Panc1 (cell line): ENCODE measurements at regions not wholly inside any gene's neighbourhood (a gene's known extent, or its start where the extent isn't known, plus 50 kb on each side); places are given as distances from the start of the nearest gene placed in this dataset.

Experiments
- ATAC-seq: fragments of 200-7000 bp; cut with Tn5 transposase; 2 replicates; pipeline ENCODE4 v1.9.1; 2020; ENCODE audit warnings: mild to moderate bottlenecking, moderate library complexity
- BruUV-seq: library from RNA; stranded (reverse); fragments of 400-500 nt; replicated peaks from 2 replicates; lab custom pipeline; 2021; lab: Mats Ljungman, UMichigan
- CTCF ChIA-PET: fragments of 300-600 bp; sonication (Branson Sonifier 250); formaldehyde crosslinking; loops from one replicate; lab custom pipeline; 2022; ENCODE audit warnings: antibody characterized with exemption; lab: Charles Lee
- POLR2A ChIA-PET: fragments of 300-600 bp; sonication (Branson Sonifier 250); formaldehyde crosslinking; loops from one replicate; lab custom pipeline; 2022; ENCODE audit warnings: antibody characterized with exemption; lab: Charles Lee
- DNase-seq: peaks from one replicate; pipeline ENCODE4 v3.0.0-alpha.2; 2010; ENCODE audit warnings: low read depth, low spot score
- H3K27ac ChIP-seq: 2 replicates; pipeline ENCODE4 v1.5.1; 2011; ENCODE audit warnings: mild to moderate bottlenecking, low read length, inconsistent platforms
- H3K27me3 ChIP-seq: fragments of 200-500 bp; sonication (Bioruptor generic); 2 replicates; pipeline ENCODE4 v1.6.0; 2014; ENCODE audit warnings: low read length, inconsistent platforms; ENCODE audit not compliant: control insufficient read depth, insufficient read depth
- H3K36me3 ChIP-seq: fragments of 200-500 bp; sonication (Bioruptor generic); 2 replicates; pipeline ENCODE4 v1.5.1; 2014; ENCODE audit warnings: inconsistent platforms, mild to moderate bottlenecking, low read length, moderate library complexity; ENCODE audit not compliant: control insufficient read depth, insufficient read depth
- H3K4me1 ChIP-seq: 2 replicates; pipeline ENCODE4 v1.5.1; 2011; ENCODE audit warnings: inconsistent platforms, mild to moderate bottlenecking, low read length, moderate library complexity; ENCODE audit not compliant: control insufficient read depth, insufficient read depth
- H3K4me3 ChIP-seq, 2 experiments: 2 replicates each; pipeline ENCODE4 v1.5.1; 2011 to 2012; ENCODE audit warnings: low read depth in 2 of 2, low read length in 2 of 2, mild to moderate bottlenecking in 2 of 2, inconsistent platforms in 1 of 2, moderate library complexity in 1 of 2
- H3K9me3 ChIP-seq: fragments of 200-500 bp; sonication (Bioruptor generic); 2 replicates; pipeline ENCODE4 v1.5.1; 2014; ENCODE audit warnings: low read depth, mild to moderate bottlenecking, inconsistent platforms, low read length, moderate library complexity; ENCODE audit not compliant: control insufficient read depth, insufficient read depth
- CTCF ChIP-seq: fragments of 450-650 bp; IDR thresholded peaks from 2 replicates; pipeline ENCODE4 v1.5.1; 2017; ENCODE audit warnings: mild to moderate bottlenecking
- POLR2AphosphoS5 ChIP-seq: IDR thresholded peaks from 2 replicates; pipeline ENCODE4 v1.6.1; 2012; ENCODE audit warnings: mild to moderate bottlenecking, low read depth, low read length, moderate library complexity
- SIN3A ChIP-seq: IDR thresholded peaks from 2 replicates; pipeline ENCODE4 v1.6.1; 2012; ENCODE audit warnings: low read depth, mild to moderate bottlenecking, low read length, moderate library complexity, borderline replicate concordance; ENCODE audit not compliant: insufficient read depth
- TCF7L2 ChIP-seq: IDR thresholded peaks from 2 replicates; pipeline ENCODE4 v1.6.1; 2011; ENCODE audit warnings: mild to moderate bottlenecking, low read depth, low read length, inconsistent platforms
- in situ Hi-C: cut with HindIII; loops from 2 replicates; pipeline ENCODE4 v1.10.0; 2016; ENCODE audit warnings: low sequenced_read_pairs, low pct_unique_long_range_greater_than_20kb
- intact Hi-C: fragments of 100-400 bp; cut with micrococcal nuclease; formaldehyde crosslinking; loops from one replicate; pipeline ENCODE4 v1.10.0; 2022; ENCODE audit not compliant: unreplicated experiment
- TF ChIP-seq, protein P1 (sequence below), 2 experiments: IDR thresholded peaks; 2 replicates each; pipeline ENCODE4 v1.6.1; 2011 to 2012; ENCODE audit warnings: low read depth in 2 of 2, control low read depth in 1 of 2, low read length in 1 of 2, mild to moderate bottlenecking in 1 of 2, moderate library complexity in 1 of 2; ENCODE audit not compliant: insufficient read depth in 1 of 2

- in situ Hi-C loops (no loop called here), intact Hi-C loops (no loop called here)
- ChIA-PET CTCF (no interaction called here), POLR2A (no interaction called here)
- no peaks in the 10 kb centered on the region for H3K36me3 ChIP-seq
- H3K27me3 ChIP-seq: no peaks in the 10 kb centered on the region
- H3K4me3 ChIP-seq: no peak overlapping the region
- no peaks in the 10 kb centered on the region for H3K9me3 ChIP-seq
- TF ChIP-seq TCF7L2 (no peak), SIN3A (no peak), POLR2AphosphoS5 (no peak), CTCF (no peak)
- TF ChIP-seq, protein P1, sequence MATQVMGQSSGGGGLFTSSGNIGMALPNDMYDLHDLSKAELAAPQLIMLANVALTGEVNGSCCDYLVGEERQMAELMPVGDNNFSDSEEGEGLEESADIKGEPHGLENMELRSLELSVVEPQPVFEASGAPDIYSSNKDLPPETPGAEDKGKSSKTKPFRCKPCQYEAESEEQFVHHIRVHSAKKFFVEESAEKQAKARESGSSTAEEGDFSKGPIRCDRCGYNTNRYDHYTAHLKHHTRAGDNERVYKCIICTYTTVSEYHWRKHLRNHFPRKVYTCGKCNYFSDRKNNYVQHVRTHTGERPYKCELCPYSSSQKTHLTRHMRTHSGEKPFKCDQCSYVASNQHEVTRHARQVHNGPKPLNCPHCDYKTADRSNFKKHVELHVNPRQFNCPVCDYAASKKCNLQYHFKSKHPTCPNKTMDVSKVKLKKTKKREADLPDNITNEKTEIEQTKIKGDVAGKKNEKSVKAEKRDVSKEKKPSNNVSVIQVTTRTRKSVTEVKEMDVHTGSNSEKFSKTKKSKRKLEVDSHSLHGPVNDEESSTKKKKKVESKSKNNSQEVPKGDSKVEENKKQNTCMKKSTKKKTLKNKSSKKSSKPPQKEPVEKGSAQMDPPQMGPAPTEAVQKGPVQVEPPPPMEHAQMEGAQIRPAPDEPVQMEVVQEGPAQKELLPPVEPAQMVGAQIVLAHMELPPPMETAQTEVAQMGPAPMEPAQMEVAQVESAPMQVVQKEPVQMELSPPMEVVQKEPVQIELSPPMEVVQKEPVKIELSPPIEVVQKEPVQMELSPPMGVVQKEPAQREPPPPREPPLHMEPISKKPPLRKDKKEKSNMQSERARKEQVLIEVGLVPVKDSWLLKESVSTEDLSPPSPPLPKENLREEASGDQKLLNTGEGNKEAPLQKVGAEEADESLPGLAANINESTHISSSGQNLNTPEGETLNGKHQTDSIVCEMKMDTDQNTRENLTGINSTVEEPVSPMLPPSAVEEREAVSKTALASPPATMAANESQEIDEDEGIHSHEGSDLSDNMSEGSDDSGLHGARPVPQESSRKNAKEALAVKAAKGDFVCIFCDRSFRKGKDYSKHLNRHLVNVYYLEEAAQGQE (IDR thresholded peaks at IDR 0.05; ENCODE audit: insufficient read depth in 1 of 2, low read depth in 2 of 2, low read length in 1 of 2): no peak
- DNase-seq: no peak
- BruUV-seq: no TSS peak
- no peak overlapping the region for H3K27ac ChIP-seq
- no peaks in the 10 kb centered on the region for H3K4me1 ChIP-seq
- no peak for ATAC-seq
Measured at GRCh38 chr2:123116595-123116994, 908.5 kb upstream of the CNTNAP5 start.

- Histone ChIP-seq H3K4me1 (no peaks in the 10 kb centered on the region), H3K36me3 (no peaks in the 10 kb centered on the region), H3K4me3 (no peak overlapping the region), H3K27me3 (no peaks in the 10 kb centered on the region), H3K9me3 (no peaks in the 10 kb centered on the region), H3K27ac (no peak overlapping the region)
- BruUV-seq: no TSS peak
- no peak for TF ChIP-seq CTCF
- TF ChIP-seq, protein P1 (IDR thresholded peaks at IDR 0.05; ENCODE audit: insufficient read depth in 1 of 2, low read depth in 2 of 2, low read length in 1 of 2): no peak
- TF ChIP-seq POLR2AphosphoS5: no peak
- TF ChIP-seq TCF7L2: no peak
- DNase-seq (no peak), ATAC-seq (no peak)
- ChIA-PET CTCF (no interaction called here), POLR2A (no interaction called here)
- in situ Hi-C loops (no loop called here), intact Hi-C loops (no loop called here)
Measured at GRCh38 chr2:123127236-123127635, 897.9 kb upstream of the CNTNAP5 start.
